Duodenal mucosa (tissue), 2 donors: ENCODE measurements at regions not wholly inside any gene's neighbourhood (a gene's known extent, or its start where the extent isn't known, plus 50 kb on each side); places are given as distances from the start of the nearest gene placed in this dataset.

Source experiments
- H3K27ac ChIP-seq: one replicate; pipeline ENCODE4 v1.7.0; 2013; ENCODE audit warnings: low read depth, low read length
- H3K27me3 ChIP-seq, 2 donors: one replicate each; pipeline ENCODE4 v1.7.0; 2013; ENCODE audit warnings: low read length in 2 of 2, control low read depth in 1 of 2; ENCODE audit not compliant: insufficient read depth in 2 of 2, control insufficient read depth in 1 of 2
- H3K36me3 ChIP-seq, 2 donors: one replicate each; pipeline ENCODE4 v1.7.0; 2013; ENCODE audit warnings: low read length in 2 of 2, control low read depth in 1 of 2; ENCODE audit not compliant: insufficient read depth in 2 of 2, control insufficient read depth in 1 of 2
- H3K4me1 ChIP-seq, 2 donors: one replicate each; pipeline ENCODE4 v1.7.0; 2013; ENCODE audit warnings: low read length in 2 of 2, control low read depth in 1 of 2; ENCODE audit not compliant: insufficient read depth in 2 of 2, control insufficient read depth in 1 of 2
- H3K4me3 ChIP-seq, 2 donors: one replicate each; pipeline ENCODE4 v1.7.0; 2013; ENCODE audit warnings: low read length in 2 of 2, low read depth in 1 of 2
- H3K9ac ChIP-seq, 2 donors: one replicate each; pipeline ENCODE4 v1.7.0; 2013; ENCODE audit warnings: low read length in 2 of 2, low read depth in 1 of 2
- H3K9me3 ChIP-seq, 2 donors: one replicate each; pipeline ENCODE4 v1.7.0; 2013; ENCODE audit warnings: low read length in 2 of 2, control low read depth in 1 of 2; ENCODE audit not compliant: control insufficient read depth in 1 of 2

DNA sequence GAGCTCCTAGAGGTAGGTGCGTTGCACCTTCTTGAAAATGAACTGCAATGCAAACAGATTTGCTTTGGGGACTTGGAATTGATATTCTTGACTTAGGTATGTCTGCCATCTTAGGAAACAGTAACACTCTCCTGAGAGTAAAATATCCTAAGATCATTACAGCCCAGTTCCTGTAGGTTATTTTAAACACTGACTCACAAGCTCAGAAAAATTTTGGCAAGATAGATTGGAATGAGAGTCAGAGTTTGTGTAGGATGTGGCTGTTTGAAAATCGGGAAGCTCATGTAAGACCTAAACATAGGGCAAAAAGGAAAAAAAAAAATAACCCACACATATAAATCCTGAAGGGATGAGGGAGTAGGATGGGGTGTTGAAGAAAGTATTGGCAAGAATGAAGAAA, 377.0 kb upstream of the LRRC4C start:
- Histone ChIP-seq H3K4me3 (no peak overlapping the region), H3K9ac (no peak overlapping the region), H3K27ac (no peak overlapping the region), H3K27me3 (no peaks in the 10 kb centered on the region), H3K4me1 (no peaks in the 10 kb centered on the region), H3K36me3 (no peaks in the 10 kb centered on the region), H3K9me3 (no peaks in the 10 kb centered on the region)

- H3K9me3 ChIP-seq, result peaks cover 0 to 3% of the 10 kb centered on the region in 2 donors
- H3K9ac ChIP-seq, result no peak overlapping the region
- no peaks in the 10 kb centered on the region for H3K27me3 ChIP-seq
- no peaks in the 10 kb centered on the region for H3K4me1 ChIP-seq
- no peak overlapping the region for H3K4me3 ChIP-seq
- no peaks in the 10 kb centered on the region for H3K36me3 ChIP-seq
- no peak overlapping the region for H3K27ac ChIP-seq
Measured at GRCh38 chr11:41842673-41843072, 383.2 kb upstream of the LRRC4C start.

DNA sequence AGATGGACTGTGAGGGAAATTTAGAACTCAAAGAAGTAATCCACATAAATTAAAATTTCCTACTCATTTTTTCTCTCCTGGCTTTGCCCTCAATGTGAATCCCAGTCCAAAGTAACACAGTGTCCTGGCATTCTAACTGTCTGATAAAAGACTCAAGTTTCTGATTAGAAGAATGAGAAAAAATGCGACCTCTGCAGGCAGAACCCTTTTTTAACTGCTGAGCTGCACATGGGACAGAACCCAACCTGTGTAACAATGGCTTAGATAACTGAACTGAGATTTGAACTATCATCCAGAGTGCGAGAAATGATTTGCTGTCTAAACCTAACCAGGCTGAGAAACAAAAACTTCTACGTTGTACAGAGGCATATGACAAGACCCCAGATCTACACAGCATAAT, 385.6 kb upstream of the LRRC4C start:
- H3K9ac ChIP-seq, result no peak overlapping the region
- no peaks in the 10 kb centered on the region for H3K27me3 ChIP-seq
- H3K9me3 ChIP-seq, result peaks cover 0 to 3% of the 10 kb centered on the region in 2 donors

GRCh38 chr11:41848349-41848748, 388.9 kb upstream of the LRRC4C start:
- H3K4me3 ChIP-seq, result no peak overlapping the region
- no peaks in the 10 kb centered on the region for H3K36me3 ChIP-seq
- H3K9ac ChIP-seq, result no peak overlapping the region
- no peak overlapping the region for H3K27ac ChIP-seq
- no peaks in the 10 kb centered on the region for H3K9me3 ChIP-seq
- no peaks in the 10 kb centered on the region for H3K27me3 ChIP-seq
- H3K4me1 ChIP-seq, result no peaks in the 10 kb centered on the region

More for the DNA sequence above, 385.6 kb upstream of the LRRC4C start:
- Histone ChIP-seq H3K27ac (no peak overlapping the region), H3K4me1 (no peaks in the 10 kb centered on the region), H3K36me3 (no peaks in the 10 kb centered on the region), H3K4me3 (no peak overlapping the region)

DNA sequence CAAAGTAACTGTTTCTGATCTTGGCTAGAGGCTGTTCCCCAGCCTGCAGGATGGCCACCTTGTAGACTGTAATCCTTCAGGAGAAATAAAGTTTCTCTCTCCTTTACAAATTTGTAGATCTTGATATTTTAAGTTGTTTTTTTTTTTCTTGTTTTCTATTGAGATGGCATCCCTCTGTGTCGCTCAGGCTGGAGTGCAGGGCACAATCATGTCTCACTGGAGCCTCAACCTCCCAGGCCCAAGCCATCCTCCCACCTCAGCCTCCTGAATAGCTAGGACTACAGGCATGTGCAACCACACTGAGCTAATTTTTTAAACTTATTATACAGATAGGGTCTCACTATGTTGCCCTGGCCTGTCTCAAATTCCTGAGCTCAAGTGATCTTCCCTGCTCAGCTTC, 389.8 kb upstream of the LRRC4C start:
- no peaks in the 10 kb centered on the region for H3K36me3 ChIP-seq
- no peaks in the 10 kb centered on the region for H3K4me1 ChIP-seq
- H3K27ac ChIP-seq, result no peak overlapping the region
- no peak overlapping the region for H3K9ac ChIP-seq
- H3K4me3 ChIP-seq, result no peak overlapping the region
- H3K27me3 ChIP-seq, result no peaks in the 10 kb centered on the region
- no peaks in the 10 kb centered on the region for H3K9me3 ChIP-seq

- H3K9me3 ChIP-seq, result no peaks in the 10 kb centered on the region
- no peaks in the 10 kb centered on the region for H3K36me3 ChIP-seq
- no peak overlapping the region for H3K4me3 ChIP-seq
- H3K27ac ChIP-seq, result no peak overlapping the region
- H3K9ac ChIP-seq, result no peak overlapping the region
- no peaks in the 10 kb centered on the region for H3K27me3 ChIP-seq
- H3K4me1 ChIP-seq, result no peaks in the 10 kb centered on the region
Measured at GRCh38 chr11:41851743-41852142, 392.3 kb upstream of the LRRC4C start.

DNA sequence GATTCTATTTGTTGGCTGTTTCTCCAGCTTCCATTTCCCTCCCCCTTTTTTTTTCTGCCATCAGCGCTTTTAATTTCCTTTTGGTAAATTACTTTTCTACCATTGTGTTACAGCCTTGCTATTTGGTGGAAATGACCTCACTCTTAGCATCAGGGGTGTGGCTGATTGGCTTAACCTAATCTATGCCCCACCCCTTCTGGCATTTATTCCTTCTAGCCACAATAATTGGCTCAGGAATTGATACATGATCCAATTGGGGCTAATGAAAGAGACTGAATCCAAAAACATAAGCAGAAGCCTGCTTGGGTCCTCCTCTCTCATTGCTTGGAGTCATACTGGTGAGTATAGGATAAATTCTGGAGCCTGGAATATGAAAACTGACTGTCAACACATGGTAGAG, 402.4 kb upstream of the LRRC4C start:
- Histone ChIP-seq H3K27me3 (no peaks in the 10 kb centered on the region), H3K36me3 (no peaks in the 10 kb centered on the region), H3K27ac (no peak overlapping the region), H3K9ac (no peak overlapping the region), H3K4me3 (no peak overlapping the region), H3K9me3 (no peaks in the 10 kb centered on the region), H3K4me1 (peaks cover 0 to 5% of the 10 kb centered on the region in 2 donors)

DNA sequence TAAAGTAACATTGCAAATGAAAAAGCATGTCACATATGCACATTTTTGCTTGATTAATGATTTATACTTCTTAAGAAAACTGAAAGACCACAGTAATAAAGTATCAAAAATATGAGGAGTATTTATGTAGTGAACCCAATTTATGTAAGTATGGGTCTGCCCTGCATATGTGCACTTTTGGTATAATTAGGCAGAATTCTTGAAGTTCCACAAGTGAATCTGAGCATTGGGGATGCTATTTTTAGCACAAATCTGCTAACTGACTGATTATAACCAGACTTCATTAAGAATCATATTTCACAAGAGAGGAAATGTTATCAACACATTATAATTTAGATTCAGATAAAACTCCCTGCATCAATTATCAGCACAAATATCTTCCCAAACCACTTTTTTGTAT, 407.1 kb upstream of the LRRC4C start:
- Histone ChIP-seq H3K4me3 (no peak overlapping the region), H3K36me3 (no peaks in the 10 kb centered on the region), H3K9me3 (no peaks in the 10 kb centered on the region), H3K27ac (no peak overlapping the region), H3K4me1 (peaks cover 0 to 5% of the 10 kb centered on the region in 2 donors), H3K9ac (no peak overlapping the region), H3K27me3 (no peaks in the 10 kb centered on the region)

GRCh38 chr11:41868606-41869005, 409.2 kb upstream of the LRRC4C start:
- peaks cover 0 to 5% of the 10 kb centered on the region in 2 donors for H3K4me1 ChIP-seq
- no peak overlapping the region for H3K27ac ChIP-seq
- H3K9me3 ChIP-seq, result no peaks in the 10 kb centered on the region
- H3K27me3 ChIP-seq, result no peaks in the 10 kb centered on the region
- no peak overlapping the region for H3K4me3 ChIP-seq
- H3K9ac ChIP-seq, result no peak overlapping the region
- no peaks in the 10 kb centered on the region for H3K36me3 ChIP-seq

DNA sequence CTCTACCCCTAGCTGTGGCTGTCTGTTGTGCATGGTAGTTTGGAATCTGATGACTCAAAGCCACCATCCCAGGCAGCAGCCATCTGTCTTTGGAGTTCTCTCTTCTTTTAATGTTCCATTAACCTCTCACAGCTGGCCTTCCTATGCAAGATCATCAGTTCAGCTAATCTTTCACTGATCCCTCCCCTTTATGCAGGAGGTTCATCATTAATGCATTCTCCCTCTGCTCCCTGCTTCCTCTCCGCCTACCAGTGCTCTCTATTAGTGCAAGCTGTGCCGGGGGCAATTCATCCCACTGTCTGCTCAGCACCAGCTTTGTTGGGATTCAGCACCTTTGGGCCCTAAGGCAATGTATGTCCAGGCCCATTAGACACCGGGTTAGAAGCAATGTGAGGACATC, 413.0 kb upstream of the LRRC4C start:
- no peak overlapping the region for H3K27ac ChIP-seq
- no peak overlapping the region for H3K4me3 ChIP-seq
- H3K4me1 ChIP-seq, result no peaks in the 10 kb centered on the region
- H3K9ac ChIP-seq, result no peak overlapping the region
- H3K36me3 ChIP-seq, result no peaks in the 10 kb centered on the region
- no peaks in the 10 kb centered on the region for H3K27me3 ChIP-seq
- H3K9me3 ChIP-seq, result no peaks in the 10 kb centered on the region

- Histone ChIP-seq H3K27ac (no peak overlapping the region), H3K9ac (no peak overlapping the region), H3K4me3 (no peak overlapping the region), H3K9me3 (no peaks in the 10 kb centered on the region), H3K36me3 (no peaks in the 10 kb centered on the region), H3K27me3 (no peaks in the 10 kb centered on the region), H3K4me1 (no peaks in the 10 kb centered on the region)
Measured at GRCh38 chr11:41872870-41873269, 413.4 kb upstream of the LRRC4C start.
